GM19397 (cell line): ENCODE measurements at regions not wholly inside any gene's neighbourhood (a gene's known extent, or its start where the extent isn't known, plus 50 kb on each side); places are given as distances from the start of the nearest gene placed in this dataset.
"Not testable (repeated sequence)": the region's sequence is repeated elsewhere in the genome, so short reads cannot be mapped to it uniquely, and the experiment has no call there.

Experiments used
- ATAC-seq: cut with Tn5 transposase; IDR thresholded peaks from one replicate; pipeline ENCODE4 v1.9.1; 2021; ENCODE audit warnings: mild to moderate bottlenecking, moderate library complexity; ENCODE audit not compliant: unreplicated experiment

GRCh38 chr6:21908161-21908848, 314.8 kb downstream of the SOX4 start:
- ATAC-seq = no peak

- no peak for ATAC-seq
These were observed 315.8 kb downstream of the SOX4 start for GRCh38 chr6:21909321-21909720.

GRCh38 chr6:21911208-21911607, 317.7 kb downstream of the SOX4 start:
- no peak for ATAC-seq

GRCh38 chr6:21912151-21912832, 318.7 kb downstream of the SOX4 start:
- ATAC-seq = no peak

GRCh38 chr6:21914121-21914973, 320.8 kb downstream of the SOX4 start:
- no peak for ATAC-seq

- no peak for ATAC-seq
These were observed 322.2 kb downstream of the SOX4 start for GRCh38 chr6:21915707-21916260.

- no peak for ATAC-seq
These were observed 324.5 kb downstream of the SOX4 start for GRCh38 chr6:21918041-21918440.

- no peak for ATAC-seq
These were observed 325.1 kb downstream of the SOX4 start for GRCh38 chr6:21918666-21919065.

GRCh38 chr6:21922086-21922485, 328.5 kb downstream of the SOX4 start:
- no peak for ATAC-seq

GRCh38 chr6:21924002-21924401, 330.5 kb downstream of the SOX4 start:
- ATAC-seq = no peak

- no peak for ATAC-seq
These were observed 335.3 kb downstream of the SOX4 start for GRCh38 chr6:21928827-21929226.

- ATAC-seq = no peak
These were observed 338.2 kb downstream of the SOX4 start for GRCh38 chr6:21931641-21932335.

- ATAC-seq = no peak
These were observed 339.8 kb downstream of the SOX4 start for GRCh38 chr6:21933351-21933750.

- no peak for ATAC-seq
These were observed 341.6 kb downstream of the SOX4 start for GRCh38 chr6:21935142-21935541.

GRCh38 chr6:21935561-21936028, 342.0 kb downstream of the SOX4 start:
- ATAC-seq = no peak

- ATAC-seq = no peak
These were observed 343.9 kb downstream of the SOX4 start for GRCh38 chr6:21937466-21937865.

GRCh38 chr6:21939066-21939465, 345.5 kb downstream of the SOX4 start:
- not testable (repeated sequence) for ATAC-seq

GRCh38 chr6:21941926-21942325, 348.4 kb downstream of the SOX4 start:
- no peak for ATAC-seq

GRCh38 chr6:21942897-21943296, 349.3 kb downstream of the SOX4 start:
- ATAC-seq = no peak

- no peak for ATAC-seq
These were observed 350.5 kb downstream of the PRL start for GRCh38 chr6:21946298-21946783.
